KMS-11 (cell line): ENCODE measurements at regions not wholly inside any gene's neighbourhood (a gene's known extent, or its start where the extent isn't known, plus 50 kb on each side); places are given as distances from the start of the nearest gene placed in this dataset.

Source experiments
- H2AFZ ChIP-seq: fragments of 200-600 bp; sonication (generic); 2 replicates; pipeline ENCODE4 v1.6.1; 2016; ENCODE audit warnings: antibody characterized with exemption, mixed run types, low read depth
- H3K27ac ChIP-seq: fragments of 200-600 bp; sonication (generic); 2 replicates; pipeline ENCODE4 v1.6.1; 2016; ENCODE audit warnings: mild to moderate bottlenecking, mixed run types
- H3K27me3 ChIP-seq: fragments of 200-600 bp; sonication (generic); 2 replicates; pipeline ENCODE4 v1.6.1; 2017; ENCODE audit warnings: mild to moderate bottlenecking, low read depth, mixed run types, moderate library complexity; ENCODE audit not compliant: insufficient read depth
- H3K36me3 ChIP-seq: fragments of 200-600 bp; sonication (generic); 2 replicates; pipeline ENCODE4 v1.6.1; 2017; ENCODE audit warnings: mild to moderate bottlenecking, mixed run types; ENCODE audit not compliant: insufficient read depth
- H3K4me1 ChIP-seq: fragments of 200-600 bp; sonication (generic); 2 replicates; pipeline ENCODE4 v1.6.1; 2016; ENCODE audit warnings: mild to moderate bottlenecking, low read depth, mixed run types; ENCODE audit not compliant: poor library complexity, severe bottlenecking
- H3K4me2 ChIP-seq: fragments of 200-600 bp; sonication (generic); 2 replicates; pipeline ENCODE4 v1.7.0; 2016; ENCODE audit warnings: mild to moderate bottlenecking, mixed run types
- H3K4me3 ChIP-seq: fragments of 200-600 bp; sonication (generic); IDR thresholded peaks from 2 replicates; pipeline ENCODE4 v1.6.1; 2017; ENCODE audit warnings: low read depth, low read length, mixed read lengths; ENCODE audit not compliant: insufficient read depth
- H3K79me2 ChIP-seq: fragments of 200-600 bp; sonication (generic); 2 replicates; pipeline ENCODE4 v1.6.1; 2016; ENCODE audit warnings: low read depth, mixed run types; ENCODE audit not compliant: insufficient read depth
- H3K9ac ChIP-seq: fragments of 200-600 bp; sonication (generic); 2 replicates; pipeline ENCODE4 v1.6.1; 2016; ENCODE audit warnings: mild to moderate bottlenecking, mixed run types
- H4K20me1 ChIP-seq: fragments of 200-600 bp; sonication (generic); 2 replicates; pipeline ENCODE4 v1.6.1; 2016; ENCODE audit warnings: mild to moderate bottlenecking, mixed run types; ENCODE audit not compliant: insufficient read depth
- CTCF ChIP-seq: fragments of 200-600 bp; sonication (generic); conservative IDR thresholded peaks from 2 replicates; pipeline ENCODE4 v1.6.1; 2017; ENCODE audit warnings: low read depth, mild to moderate bottlenecking, antibody characterized with exemption, low read length, moderate library complexity, mixed read lengths

- no peak overlapping the region for H3K27ac ChIP-seq
- TF ChIP-seq CTCF = no peak
- H3K4me1 ChIP-seq = no peaks in the 10 kb centered on the region
- no peaks in the 10 kb centered on the region for H4K20me1 ChIP-seq
- H3K4me3 ChIP-seq = no peak overlapping the region
- no peak overlapping the region for H2AFZ ChIP-seq
- no peaks in the 10 kb centered on the region for H3K36me3 ChIP-seq
- H3K27me3 ChIP-seq = no peaks in the 10 kb centered on the region
- no peak overlapping the region for H3K4me2 ChIP-seq
- no peaks in the 10 kb centered on the region for H3K79me2 ChIP-seq
- H3K9ac ChIP-seq = no peak overlapping the region
Measured at GRCh38 chr4:72627723-72628122, 58.7 kb upstream of the ADAMTS3 start.
